COLO829 (cell line): ENCODE measurements at regions not wholly inside any gene's neighbourhood (a gene's known extent, or its start where the extent isn't known, plus 50 kb on each side); places are given as distances from the start of the nearest gene placed in this dataset.

Experiments used
- DNase-seq: peaks from one replicate; pipeline ENCODE4 v3.0.0; 2012; ENCODE audit warnings: low spot score

DNA sequence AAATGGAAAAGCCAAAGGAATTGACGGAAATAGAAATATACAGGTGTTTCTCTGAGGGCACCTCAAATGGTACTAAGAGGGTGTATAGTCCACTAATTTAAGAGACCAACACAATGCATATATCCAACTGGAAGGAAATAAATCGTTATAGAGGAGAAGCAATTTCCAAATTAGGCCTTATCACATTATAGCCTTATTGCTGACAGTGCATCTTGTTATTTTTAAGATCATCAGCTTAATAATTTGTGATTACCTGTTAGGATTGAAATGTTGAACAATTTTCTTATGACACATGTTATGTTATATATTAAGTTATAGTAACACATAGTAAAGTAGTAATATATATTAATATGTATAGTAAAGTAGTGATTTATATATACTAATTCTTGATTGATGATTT is 915.7 kb upstream of the PCDH9 start:
- DNase-seq = no peak

DNA sequence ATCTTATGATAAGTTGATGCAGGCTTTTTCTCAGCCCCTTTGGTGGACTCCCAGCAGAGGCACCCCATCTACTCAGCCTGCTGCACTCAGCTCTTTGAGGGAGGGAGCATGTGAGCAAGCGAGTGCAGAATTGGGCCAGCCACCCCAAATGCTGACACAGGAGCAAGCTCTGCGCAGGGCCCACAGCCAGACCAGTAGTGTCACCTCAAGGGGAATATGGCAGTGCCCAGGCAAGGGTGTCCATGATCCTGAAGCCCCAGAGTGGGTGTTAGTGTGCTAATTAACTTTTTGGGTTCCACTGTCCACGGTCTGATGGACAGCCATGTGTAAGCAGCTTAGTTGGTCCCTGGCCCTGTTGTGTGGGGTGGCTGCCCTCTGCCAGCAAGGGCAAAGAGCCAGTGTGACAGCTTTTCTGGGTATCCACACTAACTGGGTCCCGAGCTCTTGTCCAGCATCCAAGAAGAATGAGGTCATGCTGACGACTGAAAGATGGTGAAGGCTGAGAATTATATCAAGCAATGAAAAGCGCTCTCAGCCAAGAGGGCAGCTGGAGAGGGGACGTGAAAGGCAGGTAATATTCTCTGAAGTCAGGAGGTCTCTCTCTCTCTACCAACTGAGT is 898.3 kb upstream of the PCDH9 start:
- no peak for DNase-seq

DNA sequence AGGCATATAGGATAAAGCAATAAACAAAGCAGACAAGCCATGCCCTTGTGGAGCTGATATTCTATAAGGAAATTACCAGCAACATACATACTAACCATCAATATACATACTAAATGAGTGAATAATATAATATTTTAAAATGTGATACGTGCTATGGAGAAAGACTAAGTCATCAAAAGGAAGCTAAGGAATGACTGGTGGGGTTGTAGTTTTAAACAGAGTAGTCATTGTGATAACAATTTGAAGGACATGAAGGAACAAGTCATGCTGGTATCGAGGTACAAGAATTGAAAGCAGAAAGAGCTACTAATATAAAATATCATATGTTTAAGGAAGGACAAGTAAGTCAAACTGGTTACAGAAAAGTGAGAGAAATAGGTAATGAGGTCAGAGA is 894.9 kb upstream of the PCDH9 start:
- DNase-seq = no peak

DNA sequence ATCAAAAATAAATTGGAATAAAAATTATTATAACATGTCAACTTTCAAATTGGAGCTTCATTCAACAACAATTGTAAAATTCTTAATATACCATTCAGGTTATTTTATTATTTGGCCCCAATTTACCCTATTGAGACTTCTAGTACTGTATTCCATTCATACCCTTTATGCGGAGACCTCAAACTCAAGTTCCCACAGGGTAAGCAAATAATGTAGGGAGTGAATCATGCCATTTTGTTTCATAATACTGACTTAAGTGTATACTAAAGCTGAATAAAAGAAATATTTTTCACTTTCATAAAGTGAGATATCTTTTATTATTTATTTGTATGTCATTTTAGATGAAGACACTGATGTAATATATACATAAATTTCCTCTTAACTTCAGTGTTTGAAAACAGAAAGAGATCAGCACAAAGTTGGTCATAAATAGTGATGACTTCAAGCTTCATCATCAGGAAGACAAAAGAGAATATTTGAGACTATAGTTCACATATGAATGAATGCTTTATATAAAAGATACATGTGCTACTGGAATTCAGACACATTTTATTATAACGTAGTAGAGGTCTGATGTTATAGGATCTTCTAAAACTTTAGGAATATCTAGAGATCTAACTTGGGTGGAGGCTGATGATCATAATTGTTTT is 894.4 kb upstream of the PCDH9 start:
- DNase-seq = no peak

DNA sequence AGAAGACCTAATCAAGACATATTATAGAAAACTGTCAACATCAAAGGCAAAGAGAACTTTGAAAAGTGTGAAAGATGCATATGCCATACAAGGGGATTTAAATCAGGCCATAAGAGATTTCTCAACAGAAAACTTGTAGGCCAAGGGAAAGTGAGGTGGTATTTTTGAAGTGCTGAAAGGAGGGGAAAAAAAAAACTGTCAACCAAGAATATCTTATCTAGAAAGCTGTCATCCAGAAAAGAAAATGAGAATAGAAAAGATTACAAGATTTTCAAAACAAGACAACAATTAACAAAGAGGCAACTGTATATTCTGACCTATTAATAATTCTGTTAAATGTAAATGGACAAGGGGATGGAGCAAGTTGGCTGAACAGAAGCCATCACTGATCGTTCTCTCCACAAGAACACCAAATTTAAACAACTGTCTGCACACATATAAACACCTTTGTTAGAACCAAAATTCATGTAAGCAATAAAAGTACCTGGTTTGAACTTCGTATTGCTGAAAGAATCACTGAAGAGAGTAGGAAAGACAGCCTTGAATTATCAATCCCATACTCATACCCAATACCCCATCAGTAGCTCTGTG is 880.1 kb upstream of the PCDH9 start:
- no peak for DNase-seq

DNA sequence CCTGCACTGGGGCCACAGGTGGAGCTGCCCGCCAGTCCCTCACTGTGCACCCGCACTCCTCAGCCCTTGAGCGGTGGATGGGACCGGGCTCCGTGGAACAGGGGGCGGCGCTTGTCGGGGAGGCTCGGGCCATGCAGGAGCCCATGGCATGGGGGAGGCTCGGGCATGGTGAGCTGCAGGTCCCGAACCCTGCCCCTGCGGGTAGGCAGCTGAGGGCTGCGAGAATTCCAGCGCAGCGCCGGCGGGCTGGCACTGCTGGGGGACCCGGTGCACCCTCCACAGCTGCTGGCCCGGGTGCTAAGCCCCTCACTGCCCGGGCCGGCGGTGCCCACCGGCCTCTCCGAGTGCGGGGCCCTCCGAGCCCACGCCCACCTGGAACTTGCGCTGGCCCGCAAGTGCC is 877.5 kb upstream of the PCDH9 start:
- DNase-seq = no peak

DNA sequence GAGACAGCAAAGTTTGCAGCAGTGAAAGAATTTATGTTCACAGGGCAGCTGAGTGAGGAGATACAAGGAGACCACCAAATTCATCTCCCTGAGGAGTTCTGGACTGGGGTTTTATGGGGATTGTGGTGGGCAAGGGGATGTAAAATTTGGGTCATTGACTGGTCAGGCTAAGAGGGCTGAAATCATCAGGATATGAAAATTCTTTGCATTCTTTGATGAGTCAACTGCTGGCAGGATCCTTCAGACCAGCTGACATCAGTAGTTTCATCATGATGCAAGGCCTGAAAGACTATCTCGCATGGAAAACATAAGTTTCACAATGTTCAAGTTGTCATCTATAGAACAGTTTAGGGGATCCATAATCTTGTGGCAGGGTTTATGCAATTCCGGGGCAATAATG is 869.5 kb upstream of the PCDH9 start:
- no peak for DNase-seq

DNA sequence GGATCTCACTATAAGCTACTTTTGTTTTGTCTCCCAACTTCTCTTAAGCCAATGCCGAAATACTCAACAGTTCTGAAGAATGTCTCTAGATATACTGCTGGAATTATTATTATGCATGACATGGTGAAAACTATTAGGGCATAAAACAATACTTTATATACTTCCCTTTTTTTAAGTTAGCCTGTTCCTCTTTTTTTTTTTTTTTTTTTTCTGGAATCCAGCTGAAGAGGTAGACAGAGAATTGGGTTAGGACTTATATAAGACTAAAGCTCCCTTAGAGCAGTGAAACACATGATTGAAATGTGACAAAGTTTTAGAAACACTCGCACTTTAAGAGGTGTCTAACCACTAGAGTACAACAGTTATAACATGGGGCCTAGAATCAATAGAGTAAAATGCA is 850.9 kb upstream of the PCDH9 start:
- DNase-seq = no peak

- DNase-seq = no peak
These were observed 848.7 kb upstream of the PCDH9 start for GRCh38 chr13:68078874-68079273.

DNA sequence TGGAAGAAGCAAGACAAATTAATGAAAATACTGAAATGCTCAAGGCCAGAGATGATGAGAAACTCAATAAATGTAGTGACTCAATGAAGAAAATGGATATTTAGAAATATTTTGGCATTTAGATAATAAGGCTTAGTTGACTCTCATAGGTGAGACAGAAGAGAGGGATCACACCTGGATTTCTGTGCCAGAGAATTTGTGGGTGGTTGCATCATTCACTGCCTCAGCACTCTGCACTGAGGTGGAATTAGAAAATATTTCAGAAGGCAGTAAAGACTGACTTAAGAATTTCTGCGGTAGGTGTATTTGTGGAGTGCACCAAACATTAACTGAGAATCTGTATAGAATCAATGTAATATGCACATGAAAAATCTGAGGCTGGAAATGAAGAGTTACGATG is 848.3 kb upstream of the PCDH9 start:
- no peak for DNase-seq

DNA sequence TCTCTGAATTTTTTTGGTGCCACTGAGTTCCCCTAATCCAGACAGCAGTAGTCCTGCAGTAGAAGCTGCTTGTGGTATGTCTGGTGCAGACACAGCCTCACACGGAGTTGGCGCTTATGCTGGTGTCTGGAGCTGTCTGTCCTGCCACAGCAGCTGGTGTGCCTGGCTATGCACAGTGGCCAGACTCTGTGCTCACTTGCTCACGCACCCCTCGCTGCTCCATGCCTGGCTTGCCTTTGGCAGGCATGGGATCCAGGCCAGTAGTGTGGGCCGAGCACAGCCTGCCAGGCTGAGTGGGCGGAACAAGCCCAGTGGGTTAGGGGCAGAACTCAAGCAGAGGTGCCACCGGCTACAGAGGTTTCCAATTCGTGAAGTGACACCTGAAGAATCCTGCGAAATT is 845.9 kb upstream of the PCDH9 start:
- DNase-seq = no peak

GRCh38 chr13:68066879-68067513 is 836.9 kb upstream of the PCDH9 start:
- DNase-seq = no peak

- DNase-seq = no peak
These were observed 834.0 kb upstream of the PCDH9 start for GRCh38 chr13:68064001-68064770.

GRCh38 chr13:68063181-68063580 is 833.0 kb upstream of the PCDH9 start:
- DNase-seq = no peak

DNA sequence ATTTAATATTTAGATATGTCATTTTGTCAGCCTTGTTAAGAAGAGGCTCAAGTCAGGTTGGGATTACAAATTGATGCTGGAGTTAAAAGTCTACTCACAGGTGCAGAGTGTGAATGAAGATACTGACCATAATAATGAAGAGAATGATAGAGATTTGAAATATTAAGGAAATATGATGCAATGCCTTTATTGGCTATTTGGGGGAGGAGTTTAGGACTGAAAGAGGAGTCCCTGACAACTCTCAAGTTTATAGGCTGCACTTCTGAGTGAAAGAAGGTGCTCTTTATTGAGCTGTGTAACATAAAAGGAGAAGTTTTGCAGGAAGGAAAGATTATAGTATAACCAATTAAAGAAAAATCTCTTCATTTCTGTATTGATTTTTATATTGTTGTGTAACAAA is 827.7 kb upstream of the PCDH9 start:
- no peak for DNase-seq

- DNase-seq = no peak
These were observed 826.9 kb upstream of the PCDH9 start for GRCh38 chr13:68056816-68057710.

DNA sequence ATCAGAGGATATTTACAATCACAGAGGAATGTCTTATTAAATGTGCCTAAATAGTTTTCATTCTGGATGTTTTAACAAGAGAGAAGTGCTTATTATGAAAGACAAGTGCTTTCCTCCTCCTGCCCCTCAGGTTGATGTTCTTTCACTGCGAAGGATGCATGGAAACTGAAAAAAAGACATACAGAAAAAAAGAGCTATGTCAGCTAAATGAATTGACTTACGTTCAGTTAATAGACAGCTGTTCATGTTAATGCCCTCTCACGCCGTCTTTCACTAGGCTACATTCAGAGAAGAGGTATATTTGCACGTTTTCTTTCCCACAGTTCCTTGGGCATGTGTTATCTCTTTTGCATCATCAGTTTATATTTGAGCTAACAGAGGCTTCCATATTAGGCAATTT is 821.8 kb upstream of the PCDH9 start:
- no peak for DNase-seq

GRCh38 chr13:68050761-68051160 is 820.6 kb upstream of the PCDH9 start:
- DNase-seq = no peak

GRCh38 chr13:68048802-68049359 is 818.7 kb upstream of the PCDH9 start:
- no peak for DNase-seq

DNA sequence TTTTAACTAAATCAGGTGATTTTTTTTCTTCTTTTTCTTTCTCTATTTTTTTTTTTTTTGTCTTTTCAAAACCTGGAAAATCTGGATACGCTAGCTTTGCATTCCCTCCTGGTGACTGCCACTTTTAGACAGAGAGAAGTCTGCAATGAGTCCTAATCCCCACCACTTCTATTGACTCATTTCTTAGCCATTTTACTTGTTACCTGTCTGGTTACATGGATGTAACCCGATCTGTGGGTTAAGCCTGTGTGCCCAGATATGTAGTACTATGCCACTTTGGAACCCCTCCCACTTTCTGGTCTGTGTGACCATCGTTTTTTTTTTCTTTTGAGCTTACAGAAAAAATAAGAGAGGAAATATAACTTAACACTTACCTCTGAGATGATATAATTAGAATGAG is 817.8 kb upstream of the PCDH9 start:
- no peak for DNase-seq

DNA sequence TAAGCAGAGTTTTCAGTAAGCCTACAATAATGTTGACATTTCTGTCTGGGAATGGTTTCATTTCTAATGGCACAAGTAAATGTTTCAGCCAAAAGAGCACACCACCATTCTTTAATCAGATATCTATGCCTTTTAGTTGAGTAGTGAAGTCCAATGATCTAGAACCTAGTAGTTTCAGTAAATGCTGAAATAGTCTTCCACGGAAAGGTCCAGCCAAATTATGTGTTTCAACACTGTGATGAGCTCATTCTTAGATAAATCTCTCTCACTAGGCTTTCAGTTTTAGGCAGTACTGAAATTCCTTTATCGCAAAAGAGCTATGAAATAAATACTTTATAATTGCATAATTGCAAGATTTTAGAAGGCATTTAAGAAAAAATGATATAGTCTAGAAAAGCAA is 816.8 kb upstream of the PCDH9 start:
- DNase-seq = no peak
